IMR-90 (cell line): ENCODE measurements at regions not wholly inside any gene's neighbourhood (a gene's known extent, or its start where the extent isn't known, plus 50 kb on each side); places are given as distances from the start of the nearest gene placed in this dataset.
"Not testable (repeated sequence)": the region's sequence is repeated elsewhere in the genome, so short reads cannot be mapped to it uniquely, and the experiment has no call there.

Experiments
- ATAC-seq: fragments of 200-7000 bp; cut with Tn5 transposase; 2 replicates; pipeline ENCODE4 v1.9.1; 2020; ENCODE audit warnings: low read depth, mild to moderate bottlenecking, moderate library complexity
- BruUV-seq: library from RNA; stranded (reverse); fragments of 400-500 nt; replicated peaks from 2 replicates; lab custom pipeline; 2021; lab: Mats Ljungman, UMichigan
- CTCF ChIA-PET: fragments of 300-600 bp; formaldehyde crosslinking; extraction: SDS; loops from one replicate; lab custom pipeline; 2021; ENCODE audit warnings: antibody characterized with exemption; lab: Yijun Ruan, JAX
- POLR2A ChIA-PET: fragments of 300-600 bp; sonication (Branson Sonifier 250); formaldehyde crosslinking; loops from one replicate; lab custom pipeline; 2022; ENCODE audit warnings: antibody characterized with exemption; ENCODE audit not compliant: unreplicated experiment; lab: Charles Lee
- DNase-seq: peaks from one replicate; pipeline ENCODE4 v3.0.0; 2013
- H2AFZ ChIP-seq: replicated peaks from 2 replicates; pipeline ENCODE3; 2013; ENCODE audit warnings: low read length, mild to moderate bottlenecking; ENCODE audit not compliant: poor library complexity
- H2AK5ac ChIP-seq: 2 replicates; pipeline ENCODE4 v1.6.1; 2013; ENCODE audit warnings: low read depth, low read length, inconsistent platforms
- H2AK9ac ChIP-seq: replicated peaks from 2 replicates; pipeline ENCODE3; 2013; ENCODE audit warnings: mild to moderate bottlenecking, low read depth, low read length, moderate library complexity; ENCODE audit not compliant: poor library complexity
- H2BK120ac ChIP-seq: 2 replicates; pipeline ENCODE4 v1.6.1; 2013; ENCODE audit warnings: low read depth, low read length, inconsistent platforms
- H2BK15ac ChIP-seq: 3 replicates; pipeline ENCODE4 v1.6.1; 2013; ENCODE audit warnings: low read depth, low read length, inconsistent platforms
- H2BK20ac ChIP-seq: 2 replicates; pipeline ENCODE4 v1.6.1; 2013; ENCODE audit warnings: low read depth, mild to moderate bottlenecking, inconsistent platforms, low read length, moderate library complexity
- H2BK5ac ChIP-seq: 2 replicates; pipeline ENCODE4 v1.6.1; 2013; ENCODE audit warnings: mild to moderate bottlenecking, low read depth, low read length, inconsistent platforms; ENCODE audit not compliant: poor library complexity, severe bottlenecking
- H3K14ac ChIP-seq: replicated peaks from 2 replicates; pipeline ENCODE4 v1.6.1; 2013; ENCODE audit warnings: low read depth, low read length, inconsistent platforms
- H3K18ac ChIP-seq: 2 replicates; pipeline ENCODE4 v1.6.1; 2013; ENCODE audit warnings: low read depth, low read length, control low read depth
- H3K23ac ChIP-seq: 2 replicates; pipeline ENCODE4 v1.6.1; 2013; ENCODE audit warnings: low read depth, low read length, inconsistent platforms
- H3K27ac ChIP-seq: 2 replicates; pipeline ENCODE4 v1.5.1; 2013; ENCODE audit warnings: mild to moderate bottlenecking, control low read depth, low read length; ENCODE audit not compliant: insufficient read depth
- H3K27me3 ChIP-seq: 2 replicates; pipeline ENCODE4 v1.6.1; 2013; ENCODE audit warnings: low read length; ENCODE audit not compliant: control insufficient read depth, insufficient read depth
- H3K36me3 ChIP-seq: 2 replicates; pipeline ENCODE4 v1.6.1; 2013; ENCODE audit warnings: low read length, mixed read lengths; ENCODE audit not compliant: control insufficient read depth, insufficient read depth
- H3K4ac ChIP-seq: 2 replicates; pipeline ENCODE4 v1.6.1; 2013; ENCODE audit warnings: low read depth, low read length, inconsistent platforms
- H3K4me1 ChIP-seq: 2 replicates; pipeline ENCODE4 v1.6.1; 2013; ENCODE audit warnings: low read length, mixed read lengths; ENCODE audit not compliant: control insufficient read depth, insufficient read depth
- H3K4me2 ChIP-seq: 2 replicates; pipeline ENCODE4 v1.6.1; 2013; ENCODE audit warnings: low read depth, mild to moderate bottlenecking, control low read depth, low read length, moderate library complexity
- H3K4me3 ChIP-seq: 2 replicates; pipeline ENCODE4 v1.5.1; 2013; ENCODE audit warnings: low read depth, mild to moderate bottlenecking, control low read depth, low read length, moderate library complexity; ENCODE audit not compliant: insufficient read depth
- H3K56ac ChIP-seq: 2 replicates; pipeline ENCODE4 v1.6.1; 2013; ENCODE audit warnings: low read length, inconsistent platforms; ENCODE audit not compliant: insufficient read depth; ENCODE audit errors: extremely low read depth
- H3K79me1 ChIP-seq, 2 experiments: 2 replicates each; pipeline ENCODE4 v1.6.1; 2013; ENCODE audit warnings: low read length in 2 of 2, inconsistent platforms in 1 of 2, low read depth in 1 of 2
- H3K9ac ChIP-seq: 2 replicates; pipeline ENCODE4 v1.6.1; 2013; ENCODE audit warnings: low read depth, low read length, control low read depth
- H3K9me1 ChIP-seq: 2 replicates; pipeline ENCODE4 v1.6.1; 2013; ENCODE audit warnings: low read length, inconsistent platforms; ENCODE audit not compliant: insufficient read depth
- H3K9me3 ChIP-seq: 2 replicates; pipeline ENCODE4 v1.6.1; 2013; ENCODE audit warnings: low read length; ENCODE audit not compliant: control insufficient read depth, insufficient read depth
- H4K20me1 ChIP-seq: 2 replicates; pipeline ENCODE4 v1.6.1; 2013; ENCODE audit warnings: low read length, inconsistent platforms; ENCODE audit not compliant: insufficient read depth
- H4K5ac ChIP-seq: 2 replicates; pipeline ENCODE4 v1.6.1; 2013; ENCODE audit warnings: mild to moderate bottlenecking, low read depth, low read length, control low read depth
- H4K8ac ChIP-seq, 2 experiments: 2 replicates each; pipeline ENCODE4 v1.6.1; 2013; ENCODE audit warnings: low read depth in 2 of 2, low read length in 2 of 2, control low read depth in 1 of 2, inconsistent platforms in 1 of 2
- H4K91ac ChIP-seq: 2 replicates; pipeline ENCODE4 v1.6.1; 2013; ENCODE audit warnings: low read depth, low read length, inconsistent platforms; ENCODE audit not compliant: insufficient read depth
- MAFK ChIP-seq: IDR thresholded peaks from 2 replicates; pipeline ENCODE4 v1.6.1; 2012; ENCODE audit warnings: low read depth, low read length, improper control_type of control experiment
- POLR2A ChIP-seq: IDR thresholded peaks from 2 replicates; pipeline ENCODE4 v1.6.1; 2012; ENCODE audit warnings: mild to moderate bottlenecking, low read depth, low read length
- WGBS, 2 experiments: methylation state at CpG; one replicate each; pipeline versions ENCODE4 v1.1.5 to v1.1.7; 2013; ENCODE audit warnings: missing lambda C conversion rate in 2 of 2; ENCODE audit not compliant: insufficient read length in 1 of 2; ENCODE audit errors: extremely low coverage in 2 of 2; 5-methylcytosine and 5-hydroxymethylcytosine counted together
- dilution Hi-C: fragments of 300-500 bp; cut with HindIII; formaldehyde crosslinking; loops from one replicate; pipeline ENCODE4 v1.14.3; 2018; ENCODE audit warnings: low sequenced_read_pairs; ENCODE audit not compliant: unreplicated experiment
- in situ Hi-C: fragments of 300-500 bp; cut with MboI; formaldehyde crosslinking; loops from 3 replicates; pipeline ENCODE4 v1.14.3; 2019; ENCODE audit warnings: low sequenced_read_pairs, inconsistent platforms, mixed read lengths
- intact Hi-C: fragments of 100-400 bp; cut with micrococcal nuclease; formaldehyde crosslinking; loops from 2 replicates; pipeline ENCODE4 v1.10.0; 2022

DNA sequence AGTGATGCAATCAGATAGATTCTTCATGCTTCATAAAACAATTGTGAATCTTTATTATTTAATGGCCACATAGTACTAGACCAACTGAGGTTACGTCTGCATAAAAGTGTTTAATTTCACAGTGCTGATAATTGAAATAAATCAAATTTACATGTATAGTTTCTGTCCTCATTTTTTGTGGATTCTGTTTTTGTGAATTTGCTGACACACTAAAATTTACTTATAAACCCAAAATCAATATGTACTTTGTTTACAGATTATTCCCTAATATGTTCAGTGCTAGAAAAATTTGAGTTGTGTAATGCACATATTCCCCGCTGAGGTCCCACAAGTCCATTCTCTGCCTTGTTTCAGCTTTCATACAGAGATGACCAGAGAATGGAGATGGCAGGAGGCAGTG lies 759.8 kb downstream of the CENPC start:
- H2AFZ ChIP-seq, result no peak overlapping the region
- H3K14ac ChIP-seq, result no peak overlapping the region
- H3K4me1 ChIP-seq, result no peaks in the 10 kb centered on the region
- dilution Hi-C loops, result no loop called here
- no peak overlapping the region for H2BK5ac ChIP-seq
- ChIA-PET CTCF (no interaction called here), POLR2A (no interaction called here)
- H3K9me1 ChIP-seq, result no peaks in the 10 kb centered on the region
- no peak for DNase-seq
- H4K5ac ChIP-seq, result no peak overlapping the region
- no peaks in the 10 kb centered on the region for H4K20me1 ChIP-seq
- ATAC-seq, result no peak
- BruUV-seq, result no TSS peak
- no peak overlapping the region for H3K4me3 ChIP-seq
- no peak overlapping the region for H3K4me2 ChIP-seq
- no peaks in the 10 kb centered on the region for H3K27me3 ChIP-seq
- no peak overlapping the region for H4K8ac ChIP-seq
- H3K9ac ChIP-seq, result no peak overlapping the region
- TF ChIP-seq POLR2A (no peak), MAFK (peak; percentile 86)
- no peaks in the 10 kb centered on the region for H3K79me1 ChIP-seq
- no peak overlapping the region for H2BK15ac ChIP-seq
- H3K36me3 ChIP-seq, result no peaks in the 10 kb centered on the region
- no CpG with 5 or more reads among the region's 2 CpGs for WGBS, 2 experiments
- H3K23ac ChIP-seq, result no peak overlapping the region
- H2AK5ac ChIP-seq, result no peak overlapping the region
- no peak overlapping the region for H3K27ac ChIP-seq
- H2AK9ac ChIP-seq, result no peak overlapping the region
- H3K56ac ChIP-seq, result no peak overlapping the region
- H2BK120ac ChIP-seq, result no peak overlapping the region
- no peak overlapping the region for H4K91ac ChIP-seq
- no peak overlapping the region for H3K4ac ChIP-seq
- H3K9me3 ChIP-seq, result no peaks in the 10 kb centered on the region
- intact Hi-C loops, result no loop called here
- in situ Hi-C loops, result no loop called here
- no peak overlapping the region for H2BK20ac ChIP-seq
- no peak overlapping the region for H3K18ac ChIP-seq

DNA sequence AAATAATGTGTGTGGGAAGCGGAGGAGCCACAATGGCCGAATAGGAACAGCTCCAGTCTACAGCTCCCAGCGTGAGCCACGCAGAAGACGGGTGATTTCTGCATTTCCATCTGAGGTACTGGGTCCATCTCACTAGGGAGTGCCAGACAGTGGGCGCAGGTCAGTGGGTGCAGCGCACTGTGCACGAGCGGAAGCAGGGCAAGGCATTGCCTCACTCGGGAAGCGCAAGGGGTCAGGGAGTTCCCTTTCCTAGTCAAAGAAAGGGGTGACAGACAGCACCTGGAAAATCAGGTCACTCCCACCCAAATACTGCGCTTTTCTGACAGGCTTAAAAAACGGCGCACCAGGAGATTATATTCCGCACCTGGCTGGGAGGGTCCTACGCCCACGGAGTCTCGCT lies 762.6 kb downstream of the CENPC start:
- H2AFZ ChIP-seq, POLR2A ChIA-PET, H3K18ac ChIP-seq, ATAC-seq, H4K8ac ChIP-seq, H3K4me2 ChIP-seq, H3K79me1 ChIP-seq, H3K4me1 ChIP-seq, H4K91ac ChIP-seq, H3K27me3 ChIP-seq, H4K5ac ChIP-seq, H4K20me1 ChIP-seq, dilution Hi-C loops, H3K4me3 ChIP-seq, H2BK5ac ChIP-seq, H2AK5ac ChIP-seq, H3K14ac ChIP-seq, H3K56ac ChIP-seq, H2BK15ac ChIP-seq, DNase-seq, H2AK9ac ChIP-seq, CTCF ChIA-PET, H3K36me3 ChIP-seq, in situ Hi-C loops, BruUV-seq, H2BK120ac ChIP-seq, H3K27ac ChIP-seq, H2BK20ac ChIP-seq, H3K23ac ChIP-seq, H3K9me1 ChIP-seq, H3K9ac ChIP-seq, H3K9me3 ChIP-seq, H3K4ac ChIP-seq, intact Hi-C loops: not testable (repeated sequence)
- 80% methylated on average over 3 of the region's 18 CpGs; no CpG with 5 or more reads in 1 of the 2 experiments for WGBS, 2 experiments
